ENCODE measurements at regions not wholly inside any gene's neighbourhood (a gene's known extent, or its start where the extent isn't known, plus 50 kb on each side); places are given as distances from the start of the nearest gene placed in this dataset.
A peak's percentile ranks its signal among the peaks of the same experiment; 100 is the strongest.

GRCh38 chr20:11447371-11448100, 470.2 kb upstream of the BTBD3 start:
- BruUV-seq (replicated peaks): no TSS peak
- Mint-ChIP-seq H3K36me3 (ENCODE audit: insufficient read depth, unreplicated experiment) (no peaks in the 10 kb centered on the region), H3K27me3 (ENCODE audit: unreplicated experiment) (no peaks in the 10 kb centered on the region), H3K4me3 (ENCODE audit: low read depth, unreplicated experiment) (no peak overlapping the region), H3K9me3 (ENCODE audit: low read depth, unreplicated experiment) (peaks cover 2% of the 10 kb centered on the region), H3K27ac (ENCODE audit: unreplicated experiment) (no peak overlapping the region), H3K4me1 (ENCODE audit: low read depth, unreplicated experiment) (peaks cover 14% of the 10 kb centered on the region)
- CTCF ChIA-PET: no interaction called here
- intact Hi-C loops (cut with micrococcal nuclease; ENCODE audit: unreplicated experiment): no loop called here
- TF ChIP-seq CTCF (IDR thresholded peaks at IDR 0.05; ENCODE audit: unreplicated experiment): no peak
- no peak for DNase-seq

GRCh38 chr20:11448554-11448953, 469.1 kb upstream of the BTBD3 start:
- no peak for DNase-seq
- Mint-ChIP-seq H3K27ac (ENCODE audit: unreplicated experiment) (no peak overlapping the region), H3K27me3 (ENCODE audit: unreplicated experiment) (no peaks in the 10 kb centered on the region), H3K36me3 (ENCODE audit: insufficient read depth, unreplicated experiment) (no peaks in the 10 kb centered on the region), H3K9me3 (ENCODE audit: low read depth, unreplicated experiment) (peaks cover 2% of the 10 kb centered on the region), H3K4me3 (ENCODE audit: low read depth, unreplicated experiment) (no peak overlapping the region), H3K4me1 (ENCODE audit: low read depth, unreplicated experiment) (peaks cover 17% of the 10 kb centered on the region)
- BruUV-seq (replicated peaks): no TSS peak
- CTCF ChIA-PET: no interaction called here
- TF ChIP-seq CTCF (IDR thresholded peaks at IDR 0.05; ENCODE audit: unreplicated experiment): no peak
- intact Hi-C loops (cut with micrococcal nuclease; ENCODE audit: unreplicated experiment): no loop called here

DNA sequence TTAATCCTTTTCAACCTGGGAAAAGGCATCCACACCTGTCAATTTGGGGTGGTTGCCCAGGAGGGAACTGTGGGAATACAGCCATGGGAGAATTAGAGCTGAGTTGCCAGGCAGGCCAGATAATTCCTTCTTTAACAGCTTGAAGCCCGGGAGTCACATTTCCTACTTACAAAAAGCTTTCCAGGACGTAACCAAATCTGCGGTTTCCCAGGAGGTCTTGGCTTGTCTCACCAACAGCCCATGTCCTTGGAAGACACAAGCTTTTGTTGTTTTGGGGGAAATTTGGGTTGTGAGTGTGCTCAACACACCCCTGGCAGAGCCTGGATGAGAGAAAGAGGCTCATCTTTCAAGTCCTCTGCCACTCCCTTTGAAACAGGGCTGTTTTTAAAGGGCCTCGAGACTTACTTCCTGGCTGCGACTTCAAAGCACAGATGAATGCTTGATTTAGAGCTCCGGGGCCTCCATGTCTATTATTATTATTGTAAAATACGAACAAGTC, 465.9 kb upstream of the BTBD3 start:
- DNase-seq: no peak
- CTCF ChIA-PET: no interaction called here
- no peak for TF ChIP-seq CTCF (IDR thresholded peaks at IDR 0.05; ENCODE audit: unreplicated experiment)
- Mint-ChIP-seq H3K9me3 (ENCODE audit: low read depth, unreplicated experiment) (peaks cover 2% of the 10 kb centered on the region), H3K27ac (ENCODE audit: unreplicated experiment) (no peak overlapping the region), H3K27me3 (ENCODE audit: unreplicated experiment) (no peaks in the 10 kb centered on the region), H3K4me1 (ENCODE audit: low read depth, unreplicated experiment) (peaks cover 43% of the 10 kb centered on the region), H3K4me3 (ENCODE audit: low read depth, unreplicated experiment) (no peak overlapping the region), H3K36me3 (ENCODE audit: insufficient read depth, unreplicated experiment) (no peaks in the 10 kb centered on the region)
- no TSS peak for BruUV-seq (replicated peaks)
- intact Hi-C loops (cut with micrococcal nuclease; ENCODE audit: unreplicated experiment): loop anchor here (10.0 kb wide), 1 partner anchor 177 kb away; no protein-coding TSS in a partner anchor

DNA sequence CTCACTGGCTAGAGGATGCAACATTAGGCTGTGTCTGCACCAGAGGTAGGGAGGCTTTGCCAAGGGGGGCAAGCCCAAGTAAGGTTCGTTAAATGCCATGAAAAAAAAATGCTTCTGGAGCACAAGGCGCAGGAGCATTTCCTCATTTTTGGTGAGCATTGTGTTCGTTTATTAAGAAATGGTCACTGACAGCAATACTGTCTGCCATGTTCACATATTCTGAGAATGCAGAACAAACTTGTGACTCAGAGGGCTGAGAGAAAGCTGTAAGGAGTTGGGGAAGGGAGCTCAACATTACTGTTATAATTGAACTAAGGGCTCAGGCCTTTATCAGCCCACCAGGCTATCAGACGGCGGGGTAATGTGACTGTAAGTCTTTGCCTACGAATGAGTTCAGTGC, 465.4 kb upstream of the BTBD3 start:
- peaks cover 2% of the 10 kb centered on the region for H3K9me3 Mint-ChIP-seq (ENCODE audit: low read depth, unreplicated experiment)
- peak overlapping the region; percentile 79 for H3K27ac Mint-ChIP-seq (ENCODE audit: unreplicated experiment)
- no peak overlapping the region for H3K4me3 Mint-ChIP-seq (ENCODE audit: low read depth, unreplicated experiment)
- no peaks in the 10 kb centered on the region for H3K27me3 Mint-ChIP-seq (ENCODE audit: unreplicated experiment)
- TF ChIP-seq CTCF (IDR thresholded peaks at IDR 0.05; ENCODE audit: unreplicated experiment): no peak
- CTCF ChIA-PET: no interaction called here
- no TSS peak for BruUV-seq (replicated peaks)
- intact Hi-C loops (cut with micrococcal nuclease; ENCODE audit: unreplicated experiment): loop anchor here (10.0 kb wide), 1 partner anchor 178 kb away; no protein-coding TSS in a partner anchor
- H3K4me1 Mint-ChIP-seq (ENCODE audit: low read depth, unreplicated experiment): peaks cover 43% of the 10 kb centered on the region
- DNase-seq: no peak
- H3K36me3 Mint-ChIP-seq (ENCODE audit: insufficient read depth, unreplicated experiment): no peaks in the 10 kb centered on the region

All from Calu3 (cell line).